ENCODE measurements at regions not wholly inside any gene's neighbourhood (a gene's known extent, or its start where the extent isn't known, plus 50 kb on each side); places are given as distances from the start of the nearest gene placed in this dataset.

DNA sequence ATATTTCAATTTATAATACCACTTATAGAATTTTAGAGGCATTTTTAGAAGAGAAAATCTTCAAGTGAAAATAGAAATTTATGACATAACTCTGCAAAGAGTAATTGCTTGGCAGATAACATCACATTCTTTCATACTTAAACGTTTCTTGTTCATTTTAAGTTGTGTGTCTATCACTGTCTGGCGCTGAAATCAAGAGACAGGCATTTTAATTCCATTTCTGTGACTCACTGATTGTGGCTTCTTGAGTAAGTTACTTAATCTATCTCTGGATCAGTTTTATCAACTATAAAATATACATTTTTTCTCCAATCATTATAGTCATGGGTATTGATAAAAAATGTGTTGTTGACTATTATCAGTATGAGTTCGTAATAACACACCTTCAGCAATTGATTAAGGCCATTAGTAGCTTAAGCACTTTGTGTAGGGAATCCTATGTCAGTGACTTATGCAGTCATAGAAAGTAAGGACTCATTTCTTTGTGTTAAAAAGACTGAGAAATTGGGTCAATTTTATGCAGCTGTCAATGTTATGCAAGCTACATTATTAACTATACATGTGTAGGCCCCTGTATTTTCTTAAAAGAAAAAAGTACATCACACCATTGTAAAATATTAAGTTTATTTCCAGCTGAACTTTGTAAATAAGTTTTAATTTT lies 497.3 kb downstream of the CCDC85A start:
- Histone ChIP-seq H3K79me2 (ENCODE audit: low read length) (no peaks in the 10 kb centered on the region), H3K9me3 (ENCODE audit: low read length) (no peaks in the 10 kb centered on the region; the same call in 1 of the 2 replicates), H3K4me2 (ENCODE audit: low read depth, low read length, poor library complexity, severe bottlenecking) (no peak overlapping the region), H2AFZ (ENCODE audit: low read length) (no peak overlapping the region), H3K36me3 (ENCODE audit: insufficient read depth, low read length) (no peaks in the 10 kb centered on the region), H3K4me3 (ENCODE audit: low read length) (no peak overlapping the region), H3K9me2 (replicated peaks; ENCODE audit: insufficient read depth, low read length) (no peaks in the 10 kb centered on the region), H3K9ac (ENCODE audit: low read length) (no peak overlapping the region), H3K27ac (ENCODE audit: low read length) (no peak overlapping the region), H3K4me1 (ENCODE audit: low read length) (no peaks in the 10 kb centered on the region), H4K20me1 (ENCODE audit: insufficient read depth, low read depth, low read length) (no peaks in the 10 kb centered on the region), H3K27me3 (ENCODE audit: low read length) (no peaks in the 10 kb centered on the region)
- no peak for DNase-seq

DNA sequence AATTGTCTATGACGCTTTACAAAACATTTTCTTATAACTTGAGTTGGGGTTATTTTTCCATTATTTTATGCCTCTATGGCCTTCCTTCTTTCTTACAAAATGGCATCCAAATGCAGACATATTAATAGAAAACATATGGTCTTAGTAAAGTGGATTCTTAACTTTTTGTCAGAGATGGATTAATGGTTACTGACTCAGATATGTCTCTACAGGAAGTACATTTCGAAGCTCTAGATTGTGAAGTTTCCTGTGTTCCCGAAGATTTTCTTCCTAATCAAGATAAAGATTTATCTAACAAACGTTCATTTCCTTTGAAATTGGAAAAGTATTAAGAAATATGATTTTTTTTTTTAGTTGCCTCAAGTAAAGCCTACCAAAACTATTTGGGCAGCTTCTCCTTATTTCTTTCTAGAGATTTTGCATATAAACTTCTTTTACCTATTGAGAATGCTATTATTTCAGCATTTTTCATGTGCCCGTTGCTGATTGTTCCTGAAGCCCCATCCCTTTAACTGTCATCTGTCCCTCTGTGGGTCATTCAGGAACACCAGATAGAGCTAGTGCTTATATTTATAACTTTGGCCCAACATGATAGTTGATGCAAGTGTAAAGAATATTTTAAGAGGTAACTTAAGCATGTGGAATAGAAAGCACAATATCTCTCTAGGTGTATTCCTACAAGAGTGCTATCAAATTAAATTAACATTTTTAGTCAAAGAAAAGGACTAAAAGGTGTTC lies 498.0 kb downstream of the CCDC85A start:
- Histone ChIP-seq H3K9me2 (replicated peaks; ENCODE audit: insufficient read depth, low read length) (no peaks in the 10 kb centered on the region), H3K4me1 (ENCODE audit: low read length) (no peaks in the 10 kb centered on the region), H4K20me1 (ENCODE audit: insufficient read depth, low read depth, low read length) (no peaks in the 10 kb centered on the region), H3K27ac (ENCODE audit: low read length) (no peak overlapping the region), H3K36me3 (ENCODE audit: insufficient read depth, low read length) (no peaks in the 10 kb centered on the region), H2AFZ (ENCODE audit: low read length) (no peak overlapping the region), H3K79me2 (ENCODE audit: low read length) (no peaks in the 10 kb centered on the region), H3K9ac (ENCODE audit: low read length) (no peak overlapping the region), H3K4me2 (ENCODE audit: low read depth, low read length, poor library complexity, severe bottlenecking) (no peak overlapping the region), H3K4me3 (ENCODE audit: low read length) (no peak overlapping the region), H3K27me3 (ENCODE audit: low read length) (no peaks in the 10 kb centered on the region), H3K9me3 (ENCODE audit: low read length) (no peaks in the 10 kb centered on the region; the same call in 1 of the 2 replicates)
- DNase-seq, result no peak

DNA sequence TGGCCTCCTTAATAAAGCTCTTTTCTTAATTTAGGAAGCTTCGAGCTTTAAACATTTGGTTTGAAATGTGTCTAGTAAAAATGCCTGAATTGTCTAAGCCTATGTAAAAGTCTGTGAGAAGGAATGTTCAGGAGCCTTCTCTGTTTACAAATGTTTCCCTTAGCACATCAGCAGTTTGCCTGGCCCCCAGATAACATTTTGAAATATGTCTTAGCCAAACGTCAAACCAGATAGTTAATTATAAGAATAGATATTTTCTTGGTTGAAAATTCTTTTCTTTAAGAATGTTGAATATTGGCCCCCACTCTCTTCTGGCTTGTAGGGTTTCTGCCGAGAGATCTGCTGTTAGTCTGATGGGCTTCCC lies 498.6 kb downstream of the CCDC85A start:
- no peaks in the 10 kb centered on the region for H3K9me2 ChIP-seq (replicated peaks; ENCODE audit: insufficient read depth, low read length)
- H3K4me1 ChIP-seq (ENCODE audit: low read length), result no peaks in the 10 kb centered on the region
- no peaks in the 10 kb centered on the region; the same call in 1 of the 2 replicates for H3K9me3 ChIP-seq (ENCODE audit: low read length)
- no peaks in the 10 kb centered on the region for H4K20me1 ChIP-seq (ENCODE audit: insufficient read depth, low read depth, low read length)
- H3K27ac ChIP-seq (ENCODE audit: low read length), result no peak overlapping the region
- no peak overlapping the region for H3K4me3 ChIP-seq (ENCODE audit: low read length)
- DNase-seq, result no peak
- H3K79me2 ChIP-seq (ENCODE audit: low read length), result no peaks in the 10 kb centered on the region
- H3K4me2 ChIP-seq (ENCODE audit: low read depth, low read length, poor library complexity, severe bottlenecking), result no peak overlapping the region
- H3K36me3 ChIP-seq (ENCODE audit: insufficient read depth, low read length), result no peaks in the 10 kb centered on the region
- no peak overlapping the region for H2AFZ ChIP-seq (ENCODE audit: low read length)
- no peak overlapping the region for H3K9ac ChIP-seq (ENCODE audit: low read length)
- H3K27me3 ChIP-seq (ENCODE audit: low read length), result no peaks in the 10 kb centered on the region

DNA sequence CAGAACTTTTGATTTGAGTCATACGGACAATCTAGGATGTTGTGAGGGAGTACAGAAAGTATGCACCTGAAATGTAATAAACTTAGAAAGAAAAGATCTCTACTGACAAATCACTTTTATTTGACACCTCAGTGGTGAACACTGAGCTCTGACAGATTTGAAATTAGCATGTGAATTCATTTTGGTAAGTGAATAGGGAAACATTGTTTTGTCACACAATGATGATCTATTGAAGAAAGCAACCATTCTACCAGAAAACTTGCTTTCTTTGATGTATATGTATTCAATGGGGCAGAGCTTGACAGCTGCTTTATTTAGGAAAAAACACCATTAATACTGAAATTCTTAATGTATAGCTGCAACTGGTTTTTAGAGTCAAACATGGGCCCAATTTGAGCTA lies 500.5 kb downstream of the CCDC85A start:
- Histone ChIP-seq H3K27me3 (ENCODE audit: low read length) (no peaks in the 10 kb centered on the region), H3K36me3 (ENCODE audit: insufficient read depth, low read length) (no peaks in the 10 kb centered on the region), H3K9me2 (replicated peaks; ENCODE audit: insufficient read depth, low read length) (no peaks in the 10 kb centered on the region), H3K79me2 (ENCODE audit: low read length) (no peaks in the 10 kb centered on the region), H3K4me3 (ENCODE audit: low read length) (no peak overlapping the region), H2AFZ (ENCODE audit: low read length) (no peak overlapping the region), H3K27ac (ENCODE audit: low read length) (no peak overlapping the region), H3K9me3 (ENCODE audit: low read length) (no peaks in the 10 kb centered on the region), H4K20me1 (ENCODE audit: insufficient read depth, low read depth, low read length) (no peaks in the 10 kb centered on the region), H3K9ac (ENCODE audit: low read length) (no peak overlapping the region), H3K4me2 (ENCODE audit: low read depth, low read length, poor library complexity, severe bottlenecking) (no peak overlapping the region), H3K4me1 (ENCODE audit: low read length) (no peaks in the 10 kb centered on the region)
- no peak for DNase-seq

DNA sequence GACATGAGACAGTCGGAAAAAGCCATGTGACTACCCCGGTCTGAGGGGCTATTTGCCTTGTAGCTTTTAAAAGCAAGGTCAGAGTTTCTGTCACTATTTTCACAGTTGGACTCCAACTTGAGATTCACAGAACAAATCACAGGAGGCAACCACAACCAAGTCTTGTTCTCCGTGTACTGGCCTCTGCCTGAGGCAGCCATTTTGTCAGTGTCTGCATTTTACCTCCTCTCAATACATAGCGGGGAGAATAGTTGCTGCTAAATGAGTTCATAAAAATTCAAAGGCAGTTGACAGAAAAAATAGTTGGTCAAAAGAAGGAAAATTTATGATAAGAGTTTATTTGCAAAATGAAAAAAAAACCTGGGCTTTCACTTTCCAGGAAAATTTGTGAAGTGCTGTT lies 501.4 kb downstream of the CCDC85A start:
- Histone ChIP-seq H2AFZ (ENCODE audit: low read length) (no peak overlapping the region), H3K9me2 (replicated peaks; ENCODE audit: insufficient read depth, low read length) (no peaks in the 10 kb centered on the region), H3K9ac (ENCODE audit: low read length) (no peak overlapping the region), H3K4me3 (ENCODE audit: low read length) (no peak overlapping the region), H3K27me3 (ENCODE audit: low read length) (no peaks in the 10 kb centered on the region), H4K20me1 (ENCODE audit: insufficient read depth, low read depth, low read length) (no peaks in the 10 kb centered on the region), H3K4me2 (ENCODE audit: low read depth, low read length, poor library complexity, severe bottlenecking) (no peak overlapping the region), H3K4me1 (ENCODE audit: low read length) (no peaks in the 10 kb centered on the region), H3K27ac (ENCODE audit: low read length) (no peak overlapping the region), H3K9me3 (ENCODE audit: low read length) (no peaks in the 10 kb centered on the region), H3K79me2 (ENCODE audit: low read length) (no peaks in the 10 kb centered on the region), H3K36me3 (ENCODE audit: insufficient read depth, low read length) (no peaks in the 10 kb centered on the region)
- DNase-seq, result no peak

DNA sequence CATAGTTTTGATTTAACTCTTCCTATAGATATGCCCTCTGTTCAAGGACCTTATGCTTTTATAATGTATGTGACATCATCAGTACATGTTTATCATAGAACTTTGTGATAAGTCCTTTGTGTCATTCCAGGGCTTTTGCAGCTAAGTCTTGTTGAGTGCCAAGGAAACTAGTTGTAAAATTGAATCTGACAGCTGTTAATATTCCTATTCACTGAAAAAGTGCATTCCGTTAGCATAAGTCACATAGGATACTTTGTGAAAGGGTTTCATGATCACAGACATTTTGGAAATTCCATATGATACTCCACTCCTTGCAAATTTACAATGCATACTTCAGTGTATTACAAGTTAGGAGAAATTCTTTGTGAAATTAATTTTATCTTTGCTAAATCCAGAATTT lies 503.4 kb downstream of the CCDC85A start:
- Histone ChIP-seq H3K27me3 (ENCODE audit: low read length) (no peaks in the 10 kb centered on the region), H3K4me3 (ENCODE audit: low read length) (no peak overlapping the region), H3K4me1 (ENCODE audit: low read length) (no peaks in the 10 kb centered on the region), H4K20me1 (ENCODE audit: insufficient read depth, low read depth, low read length) (no peaks in the 10 kb centered on the region), H3K9me2 (replicated peaks; ENCODE audit: insufficient read depth, low read length) (no peaks in the 10 kb centered on the region), H3K36me3 (ENCODE audit: insufficient read depth, low read length) (no peaks in the 10 kb centered on the region), H3K4me2 (ENCODE audit: low read depth, low read length, poor library complexity, severe bottlenecking) (no peak overlapping the region), H3K79me2 (ENCODE audit: low read length) (no peaks in the 10 kb centered on the region), H3K9ac (ENCODE audit: low read length) (no peak overlapping the region), H3K9me3 (ENCODE audit: low read length) (no peaks in the 10 kb centered on the region), H3K27ac (ENCODE audit: low read length) (no peak overlapping the region), H2AFZ (ENCODE audit: low read length) (no peak overlapping the region)
- no peak for DNase-seq

DNA sequence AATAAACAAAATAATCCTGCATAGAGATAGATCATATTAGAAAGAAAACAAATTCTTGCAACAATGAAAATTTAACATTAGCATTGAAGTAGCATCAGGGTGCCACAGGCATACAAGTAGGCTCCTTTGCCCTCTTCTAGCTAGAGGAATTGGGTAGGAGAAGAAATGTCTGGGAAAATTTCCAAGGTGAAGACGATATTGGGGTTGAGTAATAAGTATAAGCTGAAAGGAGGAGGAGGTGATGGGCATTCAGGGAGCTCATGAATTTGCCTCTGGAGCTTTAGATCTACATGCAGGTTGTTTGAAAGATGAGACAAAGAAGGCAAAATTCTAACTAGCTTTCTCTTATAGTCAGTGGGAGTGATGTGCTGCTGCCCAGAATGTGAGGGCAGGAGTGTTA lies 504.9 kb downstream of the CCDC85A start:
- Histone ChIP-seq H2AFZ (ENCODE audit: low read length) (no peak overlapping the region), H3K4me2 (ENCODE audit: low read depth, low read length, poor library complexity, severe bottlenecking) (no peak overlapping the region), H3K9me2 (replicated peaks; ENCODE audit: insufficient read depth, low read length) (no peaks in the 10 kb centered on the region), H3K4me3 (ENCODE audit: low read length) (no peak overlapping the region), H3K9me3 (ENCODE audit: low read length) (no peaks in the 10 kb centered on the region), H3K4me1 (ENCODE audit: low read length) (no peaks in the 10 kb centered on the region), H3K9ac (ENCODE audit: low read length) (no peak overlapping the region), H3K27ac (ENCODE audit: low read length) (no peak overlapping the region), H3K27me3 (ENCODE audit: low read length) (no peaks in the 10 kb centered on the region), H3K79me2 (ENCODE audit: low read length) (no peaks in the 10 kb centered on the region), H3K36me3 (ENCODE audit: insufficient read depth, low read length) (no peaks in the 10 kb centered on the region), H4K20me1 (ENCODE audit: insufficient read depth, low read depth, low read length) (no peaks in the 10 kb centered on the region)
- no peak for DNase-seq

DNA sequence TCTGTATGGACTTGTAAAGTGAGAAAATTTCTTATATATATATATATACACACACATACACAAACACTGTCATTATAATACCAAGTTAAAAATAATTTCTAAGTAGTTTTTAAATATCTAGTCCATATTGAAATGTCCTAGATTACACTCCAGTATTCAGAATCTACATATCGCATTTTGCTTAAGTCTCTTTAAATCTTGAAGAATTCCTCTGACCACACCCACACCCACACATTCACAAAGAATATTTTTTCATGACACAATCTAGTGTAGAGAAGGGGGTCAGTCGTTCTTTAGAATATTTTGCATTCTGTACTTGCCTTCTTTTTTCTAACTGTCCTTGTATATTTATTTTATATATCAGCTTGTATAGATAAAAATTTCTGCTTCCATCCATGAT lies 509.7 kb downstream of the CCDC85A start:
- Histone ChIP-seq H3K4me3 (ENCODE audit: low read length) (no peak overlapping the region), H4K20me1 (ENCODE audit: insufficient read depth, low read depth, low read length) (no peaks in the 10 kb centered on the region), H3K9me2 (replicated peaks; ENCODE audit: insufficient read depth, low read length) (no peaks in the 10 kb centered on the region), H3K36me3 (ENCODE audit: insufficient read depth, low read length) (no peaks in the 10 kb centered on the region), H3K79me2 (ENCODE audit: low read length) (no peaks in the 10 kb centered on the region), H3K4me2 (ENCODE audit: low read depth, low read length, poor library complexity, severe bottlenecking) (no peak overlapping the region), H3K27me3 (ENCODE audit: low read length) (no peaks in the 10 kb centered on the region), H3K27ac (ENCODE audit: low read length) (no peak overlapping the region), H3K9ac (ENCODE audit: low read length) (no peak overlapping the region), H3K9me3 (ENCODE audit: low read length) (no peaks in the 10 kb centered on the region; the same call in 1 of the 2 replicates), H2AFZ (ENCODE audit: low read length) (no peak overlapping the region), H3K4me1 (ENCODE audit: low read length) (no peaks in the 10 kb centered on the region)
- DNase-seq, result no peak

Data from Karpas-422 (cell line).